ENCODE measurements at regions not wholly inside any gene's neighbourhood (a gene's known extent, or its start where the extent isn't known, plus 50 kb on each side); places are given as distances from the start of the nearest gene placed in this dataset.
"Not testable (repeated sequence)": the region's sequence is repeated elsewhere in the genome, so short reads cannot be mapped to it uniquely, and the experiment has no call there.

DNA sequence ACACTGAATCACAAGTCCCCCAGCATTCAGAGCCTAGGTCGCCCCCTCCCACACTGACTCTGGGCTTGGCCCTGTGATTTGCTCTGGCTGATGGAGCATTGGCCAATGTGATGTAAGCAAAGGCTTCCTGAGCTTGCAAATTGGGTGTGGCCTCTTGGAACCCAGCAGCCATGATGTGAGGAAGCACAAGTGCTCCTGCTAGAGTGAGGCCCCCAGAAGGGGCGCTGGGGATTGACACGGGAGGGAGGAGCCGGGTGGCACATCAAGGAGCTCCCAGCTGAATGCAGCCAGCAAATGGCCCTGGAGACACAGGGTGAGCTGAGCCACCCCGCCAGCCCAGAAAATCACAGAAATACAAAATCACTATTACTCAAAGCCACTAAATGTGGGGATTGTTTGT is 308.5 kb downstream of the C16orf95 start:
- no peak for DNase-seq

DNA sequence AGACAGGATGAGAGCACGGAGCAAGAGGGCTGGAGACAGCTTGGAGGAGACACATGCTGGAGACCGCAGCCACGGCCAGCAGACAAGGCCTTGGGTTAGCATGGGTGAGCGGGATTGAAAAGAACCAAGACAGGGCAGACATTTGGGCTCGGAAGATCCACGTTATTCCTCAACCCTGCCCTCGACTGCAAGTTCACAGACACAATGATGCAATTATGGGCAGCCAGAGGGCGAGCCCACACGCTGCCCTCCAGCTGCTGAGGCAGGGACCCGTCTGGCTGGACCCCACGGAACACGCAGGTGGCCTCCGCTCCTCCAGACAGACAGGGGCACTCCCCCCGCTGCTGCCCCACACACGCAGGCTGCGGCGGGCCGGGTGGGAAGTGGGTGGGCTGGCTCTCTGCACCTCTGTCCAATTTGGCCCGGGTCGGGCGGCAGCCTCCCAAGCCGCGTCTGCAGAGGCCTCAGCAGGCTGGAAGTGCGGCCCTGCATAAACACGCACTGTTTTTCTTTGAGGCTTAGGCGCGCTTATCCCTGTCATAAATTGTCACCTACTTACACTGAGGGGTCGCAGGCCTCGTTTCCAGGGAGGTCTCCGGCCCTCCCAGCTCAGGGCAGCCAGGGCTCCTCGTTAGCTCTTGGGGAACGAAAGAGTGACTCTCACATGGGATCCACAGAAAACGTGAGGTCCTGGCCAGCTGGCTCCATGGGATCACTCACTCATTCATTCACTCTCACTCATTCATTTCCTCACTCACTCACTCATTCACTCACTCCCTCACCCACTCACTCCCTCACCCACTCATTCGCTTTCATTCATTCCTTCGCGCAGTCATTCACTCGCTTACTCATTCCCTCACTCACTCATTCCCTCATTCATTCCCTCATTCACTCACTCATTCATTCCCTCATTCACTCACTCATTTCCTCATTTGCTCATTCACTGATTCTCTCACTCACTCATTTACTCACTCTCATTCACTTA is 303.9 kb downstream of the C16orf95 start:
- no peak for DNase-seq

DNA sequence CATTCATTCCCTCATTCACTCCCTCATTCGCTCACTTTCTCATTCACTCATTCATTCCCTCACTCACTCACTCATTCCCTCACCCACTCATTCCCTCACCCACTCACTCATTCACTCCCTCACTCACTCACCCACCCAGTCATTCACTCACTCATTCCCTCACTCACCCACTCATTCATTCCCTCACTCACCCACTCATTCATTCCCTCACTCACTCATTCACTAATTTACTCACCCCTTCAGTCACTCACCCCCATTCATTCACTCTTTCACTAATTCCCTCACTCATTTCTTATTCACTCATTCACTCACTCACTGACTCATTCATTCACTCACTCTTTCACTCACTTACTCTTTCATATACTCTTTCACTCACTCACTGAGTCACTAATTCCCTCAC is 303.1 kb downstream of the C16orf95 start:
- no peak for DNase-seq

DNA sequence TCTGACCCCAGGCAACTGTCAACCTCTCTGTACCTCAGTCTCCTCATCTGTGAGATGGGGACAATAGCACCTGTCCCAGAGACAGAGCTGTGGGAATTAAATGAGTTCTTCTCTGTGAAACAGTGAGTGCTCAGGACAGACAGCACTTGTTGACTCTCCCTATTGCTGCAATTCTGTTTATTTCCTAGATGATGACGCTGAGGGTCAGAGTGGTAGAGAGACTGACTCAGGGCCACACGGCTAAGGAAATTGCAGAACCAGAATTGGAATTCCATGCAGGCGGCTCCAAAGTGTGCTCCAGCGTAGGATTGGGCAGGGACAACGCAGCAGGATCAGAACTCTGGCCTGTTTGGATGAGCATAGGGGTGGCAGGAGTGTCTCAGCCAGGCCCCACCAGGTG is 302.2 kb downstream of the C16orf95 start:
- no peak for DNase-seq

DNA sequence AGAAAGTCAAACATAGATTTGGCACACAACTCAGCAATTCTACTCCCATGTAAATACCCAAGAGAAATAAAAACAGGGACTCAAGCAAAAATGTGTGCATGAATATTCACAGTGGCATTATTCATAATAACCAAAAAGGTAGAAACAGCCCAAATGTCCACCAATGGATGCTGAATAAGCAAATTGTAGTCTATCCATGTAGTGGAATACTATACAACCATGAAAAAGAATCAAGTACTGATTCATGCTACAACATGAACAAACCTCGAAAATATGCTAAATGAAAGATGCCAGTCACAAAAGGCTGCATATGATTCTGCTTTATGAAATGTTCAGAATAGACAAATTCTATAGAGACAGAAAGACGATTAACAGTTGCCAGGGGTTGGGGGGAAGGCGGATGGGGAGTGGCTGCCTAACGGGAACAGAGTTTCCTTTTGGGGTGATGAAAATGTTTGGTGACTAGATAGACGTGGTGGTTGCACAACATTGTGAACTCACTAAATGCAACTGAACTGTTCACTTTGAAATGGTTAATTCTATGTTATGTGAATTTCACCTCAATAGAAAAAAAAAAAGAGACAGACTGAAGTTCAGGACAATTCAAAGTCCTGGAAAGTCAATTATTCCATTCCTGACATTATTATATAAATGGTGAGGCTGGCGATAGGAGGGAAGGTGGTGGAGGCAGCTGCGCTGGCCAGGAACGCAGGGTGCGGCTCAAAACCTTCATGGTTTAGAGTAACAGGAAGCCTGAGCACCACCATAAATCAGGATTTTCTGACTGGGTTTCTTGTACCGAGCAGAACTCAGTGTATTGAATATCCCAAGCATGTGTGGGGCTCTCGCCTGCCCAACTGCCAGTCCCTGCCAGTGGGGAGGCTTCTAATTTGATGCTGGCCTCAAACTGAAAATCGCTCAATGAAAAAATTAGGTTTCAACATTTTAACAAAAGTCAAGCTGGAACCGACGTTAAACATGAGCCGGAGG is 300.9 kb downstream of the C16orf95 start:
- DNase-seq, result no peak

DNA sequence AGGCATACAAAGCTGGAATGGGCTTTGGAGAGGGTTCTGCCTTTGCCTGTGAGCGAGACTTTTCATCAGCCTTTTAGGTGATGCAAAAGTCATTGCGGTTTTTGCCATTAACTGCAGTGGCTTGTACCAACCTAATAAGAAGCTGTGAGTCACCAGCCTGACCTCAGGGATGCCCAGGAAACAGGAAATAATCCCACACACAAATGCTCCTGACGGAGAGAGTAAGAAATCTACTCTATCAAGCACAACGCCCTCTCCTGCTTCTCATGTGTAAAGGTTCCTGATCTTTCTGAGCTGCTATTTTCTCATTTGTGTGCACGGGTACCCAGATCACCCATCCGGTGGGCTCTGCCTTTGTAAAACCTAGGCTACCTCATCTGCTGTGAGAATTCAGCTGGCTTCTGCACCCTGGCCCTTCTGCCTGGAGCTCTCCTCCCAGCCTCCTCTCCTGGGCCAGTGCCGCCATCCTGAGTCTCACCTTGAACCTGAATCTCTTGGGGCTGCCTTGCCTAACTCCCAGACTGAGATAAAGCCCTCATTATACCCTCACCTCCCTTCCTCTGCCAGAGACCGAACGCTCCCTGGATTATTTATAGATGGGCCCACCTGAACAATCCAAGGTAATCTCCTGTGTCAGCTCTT is 299.7 kb downstream of the C16orf95 start:
- DNase-seq, result no peak

DNA sequence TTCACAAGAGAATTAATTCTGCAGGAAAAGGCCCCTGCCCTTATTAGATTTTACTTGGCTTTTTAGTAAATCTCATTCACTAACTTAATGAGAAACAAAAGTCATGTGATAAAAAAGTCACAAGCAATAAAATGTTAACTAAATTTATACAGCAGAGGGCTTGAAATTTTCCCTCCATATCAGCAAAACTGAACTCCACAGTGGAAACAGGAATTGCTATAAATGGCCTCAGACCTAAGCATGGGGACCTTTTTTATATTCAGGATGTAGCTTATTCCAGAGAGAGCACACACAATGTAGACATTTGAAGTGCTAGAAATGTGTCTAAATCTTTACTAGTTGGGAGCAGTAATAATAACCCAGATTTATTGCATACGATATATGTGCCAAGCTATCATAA is 291.5 kb downstream of the C16orf95 start:
- DNase-seq, result no peak

DNA sequence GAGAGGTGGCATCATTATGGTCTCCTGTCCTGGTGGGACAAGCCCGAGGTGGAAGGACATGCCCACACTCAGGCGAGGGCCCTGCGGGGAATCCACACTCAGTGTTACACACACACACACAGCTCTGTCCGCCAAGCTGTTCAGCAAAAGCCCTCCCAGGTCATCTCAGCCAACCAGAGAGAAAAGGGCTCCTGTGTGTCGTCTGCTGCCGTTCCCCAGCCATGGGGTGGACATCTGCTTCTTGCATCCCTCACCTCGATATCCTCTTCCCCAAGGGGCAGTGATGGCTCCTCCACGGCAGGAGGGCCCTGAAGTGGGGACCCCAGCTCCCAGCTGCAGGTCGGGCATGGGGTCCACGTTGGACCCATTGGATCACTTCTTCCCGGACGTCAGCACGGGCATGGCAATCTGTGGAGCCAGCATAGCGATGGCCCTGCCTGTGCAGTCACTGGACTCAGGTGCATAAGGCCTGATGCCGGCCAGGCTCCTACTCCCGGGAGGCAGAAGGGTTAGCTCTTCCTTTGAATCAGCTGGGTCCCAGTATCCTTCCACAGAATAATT is 290.1 kb downstream of the C16orf95 start:
- DNase-seq, result no peak

DNA sequence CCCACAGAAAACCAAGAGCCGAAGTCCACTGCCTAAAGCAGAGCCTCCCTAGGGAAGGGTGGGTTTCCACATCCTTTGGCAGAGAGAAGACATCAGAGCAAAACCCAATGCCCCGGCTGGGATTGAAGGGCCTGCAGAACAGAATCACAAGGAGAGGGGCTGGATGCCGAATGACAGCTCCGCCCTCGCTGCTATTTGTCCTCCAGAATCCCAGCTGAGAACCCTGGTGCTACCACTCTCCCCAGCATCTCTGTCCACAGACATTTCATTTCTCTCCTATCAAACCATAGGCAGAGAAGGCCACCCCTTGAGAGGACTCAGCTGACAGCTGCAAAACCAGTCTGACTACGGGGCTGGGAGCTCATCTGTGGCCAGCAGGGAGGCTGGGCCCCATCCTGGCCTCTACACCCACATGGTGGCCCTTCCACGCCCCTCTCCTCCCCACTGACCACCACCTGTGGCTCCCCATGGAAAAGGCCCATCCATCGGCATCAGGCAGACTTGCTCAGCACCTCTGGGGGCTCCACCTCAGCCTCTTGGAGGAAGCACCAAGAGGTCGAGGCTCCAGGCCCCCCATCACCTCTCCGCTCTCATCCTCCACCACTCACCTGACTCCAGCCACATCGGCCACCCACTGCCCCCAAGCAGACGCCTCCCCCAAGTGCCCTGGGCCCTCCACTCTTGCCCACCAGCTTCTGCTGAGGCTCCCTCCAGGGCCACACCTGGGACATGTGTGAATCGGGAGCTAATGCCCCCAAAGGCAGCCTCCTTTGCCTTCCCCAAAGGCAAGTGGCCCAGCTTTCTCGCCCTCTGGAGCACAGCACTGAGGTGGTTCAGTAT is 288.5 kb downstream of the C16orf95 start:
- no peak for DNase-seq

DNA sequence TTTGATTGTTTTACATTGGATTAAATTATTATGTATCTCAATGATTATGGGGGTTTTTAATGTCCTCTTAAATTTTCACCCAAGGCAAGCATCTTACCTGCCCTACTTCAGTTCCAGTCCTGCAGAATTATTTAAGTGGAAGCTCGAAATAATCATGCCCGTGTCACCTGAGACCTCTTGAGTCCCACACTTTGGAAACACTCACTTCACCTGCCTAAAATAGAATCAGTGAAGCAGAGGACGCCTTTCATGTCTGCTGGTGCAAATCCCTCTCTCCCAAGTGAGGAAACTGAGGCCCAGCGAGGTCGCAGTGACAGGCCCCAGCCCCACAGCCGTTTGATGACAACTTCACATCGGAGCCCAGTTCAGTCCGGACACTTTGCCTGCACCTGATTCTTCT is 284.6 kb downstream of the C16orf95 start:
- DNase-seq, result no peak

DNA sequence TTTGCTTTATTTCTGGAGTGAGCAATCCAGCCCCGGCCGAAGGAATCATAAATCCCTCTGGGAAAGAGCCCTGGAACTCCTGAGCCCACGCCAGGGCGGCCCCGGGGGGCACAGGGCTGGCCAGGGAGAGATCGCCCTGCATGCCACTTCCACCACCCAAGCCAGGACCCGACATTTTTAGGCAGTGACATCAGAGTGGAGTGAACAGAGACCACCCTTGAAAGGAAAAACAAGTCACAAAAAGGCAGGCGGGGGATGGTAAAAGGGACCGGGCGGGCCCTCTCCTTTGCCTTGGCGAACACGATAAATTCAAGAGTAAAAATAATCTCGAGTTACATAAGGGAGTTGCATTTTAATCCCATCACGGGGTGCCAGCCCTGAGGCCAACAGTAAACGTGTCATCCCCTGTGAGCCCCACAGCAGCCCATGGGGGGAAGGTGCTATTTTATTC is 284.1 kb downstream of the C16orf95 start:
- no peak for DNase-seq

DNA sequence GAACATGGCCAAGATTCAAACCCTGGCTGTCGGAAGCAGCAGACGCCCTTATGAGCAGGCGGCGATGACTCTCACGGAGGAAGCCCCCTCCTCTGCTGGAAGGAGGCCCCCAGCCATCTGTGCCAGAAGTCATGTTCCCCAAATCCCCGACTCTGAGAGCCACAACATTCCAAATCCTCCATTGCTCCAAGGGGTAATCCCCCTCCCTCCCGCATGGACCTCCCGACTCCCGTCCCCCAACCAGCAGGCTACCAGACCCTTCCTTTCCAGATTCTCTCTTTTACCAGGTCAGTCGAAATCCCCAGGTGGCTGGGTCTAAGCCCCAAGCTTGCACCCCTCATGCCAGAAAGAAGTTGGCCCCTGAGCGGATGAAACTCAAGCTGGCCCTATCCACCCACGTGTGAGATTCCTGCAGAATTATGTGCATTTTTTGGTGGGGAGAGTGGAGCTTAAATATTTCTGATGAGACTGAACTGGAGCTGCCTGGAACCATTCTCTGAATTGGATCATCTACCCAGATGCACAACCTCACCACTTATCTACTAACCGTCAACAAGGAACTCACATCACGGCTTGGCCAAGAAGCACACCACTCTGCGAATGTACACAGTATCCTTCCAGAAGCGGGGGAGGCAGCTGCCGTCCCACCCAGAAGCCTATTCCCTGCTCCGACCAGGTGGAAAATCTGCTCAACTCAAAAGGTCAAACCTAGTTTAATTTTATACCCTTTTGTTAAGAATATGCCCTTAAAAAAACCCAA is 283.5 kb downstream of the C16orf95 start:
- DNase-seq, result no peak

DNA sequence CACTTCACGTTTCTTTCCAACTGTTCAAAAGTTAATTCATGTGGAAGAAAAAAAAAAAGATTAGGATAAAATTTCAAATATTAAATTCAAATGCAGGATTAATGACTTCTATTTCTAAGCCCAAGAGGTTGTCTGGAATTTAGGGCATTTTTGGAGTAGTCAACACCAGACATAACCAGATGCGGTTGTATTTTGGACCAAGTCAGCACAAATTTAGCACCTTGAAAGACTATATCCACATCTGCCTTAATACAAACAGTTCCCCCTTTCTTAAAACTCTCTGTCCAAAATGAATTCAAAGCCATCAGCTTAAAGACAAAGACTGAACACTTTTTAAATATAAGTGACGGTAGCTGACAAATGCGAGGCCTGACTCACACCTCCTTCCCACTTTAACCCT is 282.9 kb downstream of the C16orf95 start:
- DNase-seq, result no peak

DNA sequence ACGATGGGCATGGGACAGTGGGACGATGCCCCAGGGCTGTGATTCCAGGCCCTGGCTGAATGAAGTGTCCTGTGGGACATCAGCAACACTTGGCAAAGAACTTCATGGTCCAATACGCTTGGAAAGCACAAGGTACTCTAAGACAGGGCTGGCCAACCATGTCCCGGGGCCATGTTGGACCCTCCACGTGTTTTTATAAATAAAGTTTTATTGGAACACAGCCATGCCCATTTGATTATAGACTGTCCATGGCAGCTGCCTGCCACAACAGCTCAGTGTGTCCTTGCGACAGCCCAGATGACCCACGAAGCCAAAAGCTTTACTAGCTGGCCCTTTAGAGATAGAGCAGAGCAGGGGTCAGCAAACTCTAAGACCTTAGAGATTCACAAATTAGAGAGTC is 282.1 kb downstream of the C16orf95 start:
- DNase-seq, result no peak

DNA sequence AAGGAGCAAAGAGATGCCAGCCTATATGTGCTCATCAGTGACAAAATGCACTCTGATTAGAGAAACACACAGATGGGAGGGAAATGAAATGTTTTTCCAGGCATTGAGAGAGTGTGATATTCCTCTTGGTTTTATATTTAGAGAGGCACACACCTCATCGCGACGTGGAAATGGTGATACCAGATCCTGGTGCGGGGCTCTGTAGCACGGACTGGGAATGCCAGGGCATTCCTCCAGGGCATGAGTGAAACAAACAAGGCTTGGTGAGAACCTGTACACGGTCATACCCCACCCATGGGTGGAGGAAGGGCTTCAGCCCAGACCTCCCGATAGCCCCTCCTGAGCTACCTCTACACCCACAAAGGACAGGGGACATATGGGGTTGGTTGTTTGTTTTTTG is 280.2 kb downstream of the C16orf95 start:
- DNase-seq, result no peak

DNA sequence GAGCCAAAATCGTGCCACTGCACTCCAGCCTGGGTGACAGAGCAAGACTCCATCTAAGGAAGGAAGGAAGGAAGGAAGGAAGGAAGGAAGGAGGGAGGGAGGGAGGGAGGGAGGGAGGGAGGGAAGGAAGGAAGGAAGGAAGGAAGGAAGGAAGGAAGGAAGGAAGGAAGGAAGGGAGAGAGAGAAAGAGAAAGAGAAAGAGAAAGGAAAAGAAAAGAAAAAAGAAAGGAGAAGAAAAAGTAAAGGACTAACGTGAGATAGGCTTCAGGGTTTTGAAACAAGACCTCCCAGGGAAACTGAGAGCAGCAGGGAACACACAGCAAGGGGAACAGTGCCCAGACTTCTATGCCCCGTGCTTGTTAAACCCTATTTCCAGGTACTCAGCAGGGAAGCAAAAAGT is 278.7 kb downstream of the C16orf95 start:
- DNase-seq, result not testable (repeated sequence)

DNA sequence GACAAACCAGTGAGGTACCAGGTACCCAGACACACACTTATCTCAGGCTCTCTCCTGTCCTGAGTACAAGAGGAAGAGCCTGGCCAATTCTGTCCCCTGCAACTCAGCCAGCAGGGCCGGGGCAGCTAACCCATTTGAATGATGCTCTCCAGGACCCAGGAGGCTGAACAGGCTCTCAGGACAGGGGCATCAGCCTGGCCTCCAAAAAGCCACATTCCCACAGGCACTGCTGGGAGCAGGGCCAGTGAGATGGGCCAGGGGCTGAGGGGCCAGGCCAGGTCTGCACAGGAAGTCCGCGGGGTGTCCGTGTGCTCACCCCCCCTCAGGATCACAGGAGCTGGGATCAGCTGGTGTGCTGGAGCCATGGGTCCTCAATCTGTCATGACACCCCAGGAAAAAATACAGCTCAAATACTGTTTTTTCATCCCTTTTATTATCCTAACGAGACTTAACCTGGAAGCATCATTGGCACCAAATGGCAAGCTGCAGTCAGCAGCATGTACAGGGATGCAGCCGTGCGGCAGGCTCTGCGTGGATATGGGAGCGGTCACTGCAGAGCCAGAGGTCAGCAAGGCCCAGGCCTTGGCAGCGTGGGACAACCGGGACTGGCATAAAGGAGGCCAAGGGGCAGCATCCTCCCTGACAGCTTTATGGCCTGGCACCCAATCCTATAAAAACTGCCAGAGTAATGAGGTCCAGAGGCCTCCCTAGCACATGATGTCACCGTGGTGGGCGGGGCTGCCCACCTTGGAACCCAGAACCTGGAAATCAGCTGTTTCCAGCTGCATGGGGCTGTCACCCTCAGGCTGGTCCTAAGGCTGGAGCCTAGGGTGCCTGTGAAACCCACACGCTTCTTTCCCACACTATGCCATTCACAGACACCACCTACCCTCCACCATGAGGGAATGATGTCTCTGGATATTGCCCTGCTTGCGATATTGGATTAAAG is 276.7 kb downstream of the C16orf95 start:
- DNase-seq, result no peak

DNA sequence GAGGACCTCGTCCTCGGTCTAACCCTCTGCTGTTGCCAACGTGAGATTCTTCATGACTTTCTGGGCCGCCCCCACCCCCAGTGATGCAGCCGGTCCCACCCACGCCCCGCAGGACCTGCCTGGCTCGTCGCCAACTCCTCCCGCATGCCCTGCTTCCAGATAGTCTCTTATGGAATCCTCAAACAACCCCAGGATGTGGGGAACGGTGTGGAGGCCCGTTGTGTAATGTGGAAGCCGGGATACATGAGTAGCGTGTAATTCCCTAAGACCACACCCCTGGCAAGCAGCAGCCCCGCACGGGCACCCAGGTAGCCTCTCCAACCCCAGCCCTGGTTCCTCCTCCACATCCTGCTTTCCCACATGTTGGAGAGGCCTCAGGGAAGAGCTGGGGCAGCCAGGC is 275.9 kb downstream of the C16orf95 start:
- no peak for DNase-seq

DNA sequence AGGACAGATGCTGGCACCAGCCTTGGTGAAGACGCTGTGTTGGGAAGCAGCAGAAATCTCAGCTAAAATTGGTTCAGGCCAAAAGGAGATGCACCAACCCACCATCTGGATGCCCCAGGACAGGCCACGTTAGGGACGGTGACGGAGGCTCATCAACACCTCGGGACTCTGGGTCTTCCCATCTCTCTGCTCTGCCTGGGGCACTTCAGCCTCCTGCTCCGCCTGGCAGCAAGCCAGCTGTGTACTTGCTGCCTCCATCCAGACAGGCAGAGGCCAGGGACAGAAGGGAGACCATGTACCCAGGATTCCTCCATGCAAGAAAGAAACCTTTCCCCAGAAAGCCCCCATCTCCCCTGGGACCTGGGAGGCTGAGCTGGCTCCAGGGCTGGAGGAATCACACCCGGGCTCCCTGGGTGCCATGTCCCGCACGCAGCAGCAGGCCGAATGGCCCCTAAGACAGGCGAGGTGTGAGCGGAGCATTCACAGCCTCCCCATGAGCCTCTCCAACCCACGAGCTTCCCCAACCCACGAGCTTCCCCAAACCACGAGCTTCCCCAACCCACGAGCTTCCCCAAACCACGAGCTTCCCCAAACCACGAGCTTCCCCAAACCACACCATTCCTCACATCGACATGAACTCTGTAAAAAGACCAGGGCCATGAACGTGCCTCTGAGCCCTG is 274.5 kb downstream of the C16orf95 start:
- DNase-seq, result no peak
